ENCODE measurements at regions not wholly inside any gene's neighbourhood (a gene's known extent, or its start where the extent isn't known, plus 50 kb on each side); places are given as distances from the start of the nearest gene placed in this dataset.

GRCh38 chr7:68176974-68177373 is 1180.3 kb downstream of the TYW1 start:
- H3K4me1 Mint-ChIP-seq (ENCODE audit: unreplicated experiment) = no peaks in the 10 kb centered on the region
- H3K27me3 Mint-ChIP-seq (ENCODE audit: unreplicated experiment) = peaks cover 8% of the 10 kb centered on the region
- no peak overlapping the region for H3K27ac Mint-ChIP-seq (ENCODE audit: unreplicated experiment)
- H3K4me3 Mint-ChIP-seq (ENCODE audit: unreplicated experiment) = no peak overlapping the region
- no peak for TF ChIP-seq CTCF (IDR thresholded peaks at IDR 0.05; ENCODE audit: unreplicated experiment)
- no peak for DNase-seq (ENCODE audit: low spot score)
- H3K9me3 Mint-ChIP-seq (ENCODE audit: unreplicated experiment) = peaks cover 43% of the 10 kb centered on the region
- peaks cover 16% of the 10 kb centered on the region for H3K36me3 Mint-ChIP-seq (ENCODE audit: low read depth, unreplicated experiment)

- Mint-ChIP-seq H3K4me3 (ENCODE audit: unreplicated experiment) (no peak overlapping the region), H3K4me1 (ENCODE audit: unreplicated experiment) (no peaks in the 10 kb centered on the region), H3K36me3 (ENCODE audit: low read depth, unreplicated experiment) (peaks cover 20% of the 10 kb centered on the region), H3K27me3 (ENCODE audit: unreplicated experiment) (peaks cover 4% of the 10 kb centered on the region), H3K9me3 (ENCODE audit: unreplicated experiment) (peaks cover 37% of the 10 kb centered on the region), H3K27ac (ENCODE audit: unreplicated experiment) (no peak overlapping the region)
- TF ChIP-seq CTCF (IDR thresholded peaks at IDR 0.05; ENCODE audit: unreplicated experiment) = no peak
- no peak for DNase-seq (ENCODE audit: low spot score)
Measured at GRCh38 chr7:68180761-68181160, 1184.1 kb downstream of the TYW1 start.

- peaks cover 7% of the 10 kb centered on the region for H3K27me3 Mint-ChIP-seq (ENCODE audit: unreplicated experiment)
- no peak overlapping the region for H3K4me3 Mint-ChIP-seq (ENCODE audit: unreplicated experiment)
- peaks cover 44% of the 10 kb centered on the region for H3K9me3 Mint-ChIP-seq (ENCODE audit: unreplicated experiment)
- no peak overlapping the region for H3K27ac Mint-ChIP-seq (ENCODE audit: unreplicated experiment)
- no peaks in the 10 kb centered on the region for H3K4me1 Mint-ChIP-seq (ENCODE audit: unreplicated experiment)
- no peak for TF ChIP-seq CTCF (IDR thresholded peaks at IDR 0.05; ENCODE audit: unreplicated experiment)
- H3K36me3 Mint-ChIP-seq (ENCODE audit: low read depth, unreplicated experiment) = peaks cover 13% of the 10 kb centered on the region
- no peak for DNase-seq (ENCODE audit: low spot score)
Measured at GRCh38 chr7:68183176-68183575, 1186.5 kb downstream of the TYW1 start.

GRCh38 chr7:68185631-68186456 is 1189.2 kb downstream of the TYW1 start:
- DNase-seq (ENCODE audit: low spot score) = no peak
- no peaks in the 10 kb centered on the region for H3K4me1 Mint-ChIP-seq (ENCODE audit: unreplicated experiment)
- H3K27me3 Mint-ChIP-seq (ENCODE audit: unreplicated experiment) = peaks cover 7% of the 10 kb centered on the region
- no peak overlapping the region for H3K27ac Mint-ChIP-seq (ENCODE audit: unreplicated experiment)
- H3K9me3 Mint-ChIP-seq (ENCODE audit: unreplicated experiment) = peaks cover 38% of the 10 kb centered on the region
- H3K36me3 Mint-ChIP-seq (ENCODE audit: low read depth, unreplicated experiment) = peaks cover 7% of the 10 kb centered on the region
- no peak for TF ChIP-seq CTCF (IDR thresholded peaks at IDR 0.05; ENCODE audit: unreplicated experiment)
- no peak overlapping the region for H3K4me3 Mint-ChIP-seq (ENCODE audit: unreplicated experiment)

- Mint-ChIP-seq H3K9me3 (ENCODE audit: unreplicated experiment) (peaks cover 32% of the 10 kb centered on the region), H3K4me1 (ENCODE audit: unreplicated experiment) (no peaks in the 10 kb centered on the region), H3K27me3 (ENCODE audit: unreplicated experiment) (peaks cover 5% of the 10 kb centered on the region), H3K36me3 (ENCODE audit: low read depth, unreplicated experiment) (peaks cover 6% of the 10 kb centered on the region), H3K27ac (ENCODE audit: unreplicated experiment) (no peak overlapping the region), H3K4me3 (ENCODE audit: unreplicated experiment) (no peak overlapping the region)
- no peak for TF ChIP-seq CTCF (IDR thresholded peaks at IDR 0.05; ENCODE audit: unreplicated experiment)
- no peak for DNase-seq (ENCODE audit: low spot score)
Measured at GRCh38 chr7:68187532-68187931, 1190.9 kb downstream of the TYW1 start.
